Common myeloid progenitor, CD34-positive (primary cell): ENCODE measurements at regions not wholly inside any gene's neighbourhood (a gene's known extent, or its start where the extent isn't known, plus 50 kb on each side); places are given as distances from the start of the nearest gene placed in this dataset.

Source experiments
- CTCF ChIA-PET: fragments of 350-600 bp; sonication (Branson Sonifier 250); formaldehyde crosslinking; loops from one replicate; lab custom pipeline; 2021; ENCODE audit warnings: antibody characterized with exemption; lab: Charles Lee
- POLR2A ChIA-PET: fragments of 350-600 bp; sonication (Branson Sonifier 250); formaldehyde crosslinking; loops from one replicate; lab custom pipeline; 2021; ENCODE audit warnings: antibody characterized with exemption; lab: Charles Lee
- DNase-seq, 3 donors: peaks; one replicate each; pipeline versions ENCODE4 v3.0.0 to v3.0.0-alpha.2; 2013
- H3K27ac ChIP-seq, 2 experiments: 1 replicate in 1 of 2; 2 replicates in 1 of 2; pipeline ENCODE4 v1.7.0; 2013; ENCODE audit warnings: inconsistent platforms in 2 of 2, low read length in 2 of 2, mild to moderate bottlenecking in 2 of 2, low read depth in 1 of 2, moderate library complexity in 1 of 2; ENCODE audit not compliant: severe bottlenecking in 2 of 2, insufficient read depth in 1 of 2, poor library complexity in 1 of 2
- H3K27me3 ChIP-seq, 5 experiments: replicated peaks in 2 of 5; 1 replicate in 3 of 5; 2 replicates in 2 of 5; pipeline versions ENCODE4 v1.6.1 to v1.7.0; 2013; ENCODE audit warnings: low read length in 4 of 5, mild to moderate bottlenecking in 2 of 5, moderate library complexity in 2 of 5, inconsistent platforms in 1 of 5; ENCODE audit not compliant: insufficient read depth in 5 of 5, control insufficient read depth in 4 of 5
- H3K36me3 ChIP-seq, 4 experiments: 1 replicate in 2 of 4; 2 replicates in 2 of 4; pipeline versions ENCODE4 v1.6.1 to v1.7.0; 2013; ENCODE audit warnings: low read length in 3 of 4, control low read depth in 1 of 4, mild to moderate bottlenecking in 1 of 4; ENCODE audit not compliant: control insufficient read depth in 4 of 4, insufficient read depth in 4 of 4
- H3K4me1 ChIP-seq, 4 experiments: 1 replicate in 3 of 4; 2 replicates in 1 of 4; pipeline versions ENCODE4 v1.6.1 to v1.7.1; 2013; ENCODE audit warnings: low read length in 3 of 4, mild to moderate bottlenecking in 3 of 4, control low read depth in 1 of 4, inconsistent platforms in 1 of 4, moderate library complexity in 1 of 4; ENCODE audit not compliant: control insufficient read depth in 4 of 4, insufficient read depth in 4 of 4; ENCODE audit errors: control extremely low read depth in 1 of 4
- H3K4me3 ChIP-seq, 7 experiments: 1 replicate in 4 of 7; 2 replicates in 3 of 7; pipeline versions ENCODE4 v1.5.1 to v1.7.0; 2013; ENCODE audit warnings: mild to moderate bottlenecking in 7 of 7, low read length in 6 of 7, moderate library complexity in 6 of 7, inconsistent platforms in 2 of 7, low read depth in 2 of 7, control low read depth in 1 of 7; ENCODE audit not compliant: insufficient read depth in 4 of 7, control insufficient read depth in 1 of 7; ENCODE audit errors: extremely low read depth in 1 of 7
- H3K9me3 ChIP-seq, 5 experiments: 1 replicate in 4 of 5; 2 replicates in 1 of 5; pipeline versions ENCODE4 v1.6.1 to v1.7.1; 2013; ENCODE audit warnings: low read length in 4 of 5, mild to moderate bottlenecking in 2 of 5, inconsistent platforms in 1 of 5, low read depth in 1 of 5, moderate library complexity in 1 of 5; ENCODE audit not compliant: control insufficient read depth in 4 of 5, insufficient read depth in 2 of 5; ENCODE audit errors: control extremely low read depth in 1 of 5
- WGBS: methylation state at CpG from one replicate; pipeline ENCODE4 v1.1.5; 2013; ENCODE audit not compliant: insufficient coverage; 5-methylcytosine and 5-hydroxymethylcytosine counted together

DNA sequence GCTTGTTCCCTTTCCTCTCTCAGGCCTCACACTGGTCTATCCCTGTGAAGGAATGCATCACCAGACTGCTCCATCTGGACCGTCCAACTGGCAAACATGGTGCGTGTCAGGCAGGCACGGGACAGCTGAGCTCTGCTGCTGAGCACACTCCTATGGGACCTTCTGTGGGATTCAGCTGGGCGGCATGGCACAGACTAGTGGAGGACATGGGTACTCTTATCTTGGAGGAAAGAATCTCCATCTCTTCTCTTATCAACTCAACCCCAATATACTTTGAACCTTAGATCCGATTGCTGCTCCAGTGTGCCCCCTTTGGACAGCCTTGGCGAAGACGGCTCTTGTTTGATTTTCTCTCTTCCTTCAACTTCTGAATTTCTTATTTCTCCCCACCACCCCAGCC lies 593.6 kb downstream of the ETS1 start:
- H3K36me3 ChIP-seq = no peaks in the 10 kb centered on the region
- CTCF ChIA-PET = no interaction called here
- POLR2A ChIA-PET = no interaction called here
- H3K4me3 ChIP-seq = no peak overlapping the region
- peaks cover 0 to 1% (median 0%) of the 10 kb centered on the region in 4 experiments for H3K4me1 ChIP-seq
- no peak overlapping the region for H3K27ac ChIP-seq
- no peaks in the 10 kb centered on the region for H3K27me3 ChIP-seq
- 97% methylated on average over 5 of the region's 7 CpGs for WGBS
- DNase-seq = no peak
- no peaks in the 10 kb centered on the region for H3K9me3 ChIP-seq

- 76% methylated on average over 3 of the region's 5 CpGs for WGBS
- Histone ChIP-seq H3K4me1 (peaks cover 0 to 1% (median 0%) of the 10 kb centered on the region in 4 experiments), H3K27ac (no peak overlapping the region), H3K36me3 (no peaks in the 10 kb centered on the region), H3K27me3 (no peaks in the 10 kb centered on the region), H3K9me3 (no peaks in the 10 kb centered on the region), H3K4me3 (no peak overlapping the region)
- CTCF ChIA-PET = no interaction called here
- DNase-seq = no peak
- POLR2A ChIA-PET = no interaction called here
Measured at GRCh38 chr11:127993281-127993680, 594.1 kb downstream of the ETS1 start.

GRCh38 chr11:127986073-127986472 lies 601.3 kb downstream of the ETS1 start:
- CTCF ChIA-PET = no interaction called here
- no peak overlapping the region for H3K4me3 ChIP-seq
- no peaks in the 10 kb centered on the region for H3K36me3 ChIP-seq
- no peaks in the 10 kb centered on the region for H3K4me1 ChIP-seq
- peaks cover 0 to 6% (median 0%) of the 10 kb centered on the region in 5 experiments for H3K9me3 ChIP-seq
- POLR2A ChIA-PET = no interaction called here
- no peak for DNase-seq
- no peak overlapping the region for H3K27ac ChIP-seq
- H3K27me3 ChIP-seq = no peaks in the 10 kb centered on the region
- WGBS = 92% methylated on average over 2 of the region's 4 CpGs

GRCh38 chr11:127972816-127973215 lies 614.5 kb downstream of the ETS1 start:
- peaks cover 0 to 2% (median 0%) of the 10 kb centered on the region in 5 experiments for H3K27me3 ChIP-seq
- no peaks in the 10 kb centered on the region for H3K36me3 ChIP-seq
- CTCF ChIA-PET = no interaction called here
- H3K4me1 ChIP-seq = no peaks in the 10 kb centered on the region
- H3K4me3 ChIP-seq = no peak overlapping the region
- H3K9me3 ChIP-seq = peaks cover 0 to 9% (median 0%) of the 10 kb centered on the region in 5 experiments
- POLR2A ChIA-PET = no interaction called here
- H3K27ac ChIP-seq = no peak overlapping the region
- no peak for DNase-seq

GRCh38 chr11:127971448-127971847 lies 615.9 kb downstream of the ETS1 start:
- POLR2A ChIA-PET = no interaction called here
- Histone ChIP-seq H3K4me3 (no peak overlapping the region), H3K27ac (no peak overlapping the region), H3K9me3 (peaks cover 0 to 3% (median 0%) of the 10 kb centered on the region in 5 experiments), H3K4me1 (no peaks in the 10 kb centered on the region), H3K36me3 (no peaks in the 10 kb centered on the region), H3K27me3 (peaks cover 0 to 2% (median 0%) of the 10 kb centered on the region in 5 experiments)
- DNase-seq = no peak
- 96% methylated on average over 4 of the region's 5 CpGs for WGBS
- CTCF ChIA-PET = no interaction called here

GRCh38 chr11:127966821-127967220 lies 620.5 kb downstream of the ETS1 start:
- Histone ChIP-seq H3K27me3 (peaks cover 0 to 2% (median 0%) of the 10 kb centered on the region in 5 experiments), H3K36me3 (no peaks in the 10 kb centered on the region), H3K4me3 (no peak overlapping the region), H3K27ac (no peak overlapping the region), H3K4me1 (no peaks in the 10 kb centered on the region), H3K9me3 (no peaks in the 10 kb centered on the region)
- DNase-seq = no peak
- ChIA-PET POLR2A (no interaction called here), CTCF (no interaction called here)
- WGBS = 100% methylated on average over 1 of the region's 1 CpG

- ChIA-PET POLR2A (no interaction called here), CTCF (no interaction called here)
- DNase-seq = no peak
- Histone ChIP-seq H3K36me3 (no peaks in the 10 kb centered on the region), H3K4me1 (no peaks in the 10 kb centered on the region), H3K27me3 (no peaks in the 10 kb centered on the region), H3K27ac (no peak overlapping the region), H3K9me3 (no peaks in the 10 kb centered on the region), H3K4me3 (no peak overlapping the region)
- 60% methylated on average over 1 of the region's 2 CpGs for WGBS
Measured at GRCh38 chr11:127965939-127966668, 621.3 kb downstream of the ETS1 start.
